HL-60 (cell line): ENCODE measurements at regions not wholly inside any gene's neighbourhood (a gene's known extent, or its start where the extent isn't known, plus 50 kb on each side); places are given as distances from the start of the nearest gene placed in this dataset.

ENCODE experiments used
- DNase-seq, 2 experiments: peaks; one replicate each; pipeline ENCODE4 v3.0.0-alpha.2; 2010 to 2020; ENCODE audit warnings: low read depth in 1 of 2, low spot score in 1 of 2
- H3K27ac ChIP-seq: fragments of 250-450 bp; sonication (Bioruptor Pico); replicated peaks from 2 replicates; pipeline ENCODE4 v1.5.1; 2020; ENCODE audit warnings: mild to moderate bottlenecking, moderate library complexity
- H3K27me3 ChIP-seq: fragments of 250-450 bp; sonication (Bioruptor Pico); 2 replicates; pipeline ENCODE4 v1.5.1; 2021; ENCODE audit warnings: mild to moderate bottlenecking, moderate library complexity; ENCODE audit not compliant: insufficient read depth, poor library complexity, severe bottlenecking
- H3K4me3 ChIP-seq: replicated peaks from 2 replicates; pipeline ENCODE4 v1.5.1; 2011; ENCODE audit warnings: mild to moderate bottlenecking, control low read depth, low read length; ENCODE audit not compliant: insufficient read depth
- GABPA ChIP-seq: IDR thresholded peaks from 2 replicates; pipeline ENCODE4 v1.6.1; 2012; ENCODE audit warnings: low read depth
- POLR2AphosphoS5 ChIP-seq: IDR thresholded peaks from 2 replicates; pipeline ENCODE4 v1.6.1; 2012; ENCODE audit warnings: low read depth
- SPI1 ChIP-seq: IDR thresholded peaks from 2 replicates; pipeline ENCODE4 v1.6.1; 2012; ENCODE audit warnings: low read depth, mild to moderate bottlenecking, borderline replicate concordance
- TF ChIP-seq, protein P1 (sequence below): IDR thresholded peaks from one replicate; pipeline ENCODE4 v1.5.1; 2011; ENCODE audit warnings: low read length, control low read depth, inconsistent platforms; ENCODE audit not compliant: insufficient read depth
- TF ChIP-seq, protein P2 (sequence below): IDR thresholded peaks from 2 replicates; pipeline ENCODE4 v1.6.1; 2012; ENCODE audit warnings: low read depth; ENCODE audit not compliant: insufficient replicate concordance

DNA sequence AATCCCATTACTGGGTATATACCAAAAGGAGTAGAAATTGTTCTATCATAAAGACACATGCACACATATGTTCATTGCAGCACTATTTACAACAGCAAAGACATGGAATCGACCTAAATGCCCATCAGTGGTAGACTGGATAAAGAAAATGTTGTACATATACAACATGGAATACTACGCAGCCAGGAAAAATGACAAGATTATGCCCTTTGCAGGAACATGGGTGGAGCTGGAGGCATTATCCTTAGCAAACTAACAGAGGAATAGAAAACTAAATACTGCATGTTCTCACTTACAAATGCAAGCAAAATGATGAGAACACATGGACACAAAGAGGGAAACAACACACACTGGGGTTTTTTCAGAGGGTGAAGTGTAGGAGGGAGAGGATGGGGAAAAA is 300.2 kb downstream of the BAMBI start:
- Histone ChIP-seq H3K27ac (no peak overlapping the region), H3K27me3 (no peaks in the 10 kb centered on the region), H3K4me3 (no peak overlapping the region)
- no peak for DNase-seq
- TF ChIP-seq, protein P1, sequence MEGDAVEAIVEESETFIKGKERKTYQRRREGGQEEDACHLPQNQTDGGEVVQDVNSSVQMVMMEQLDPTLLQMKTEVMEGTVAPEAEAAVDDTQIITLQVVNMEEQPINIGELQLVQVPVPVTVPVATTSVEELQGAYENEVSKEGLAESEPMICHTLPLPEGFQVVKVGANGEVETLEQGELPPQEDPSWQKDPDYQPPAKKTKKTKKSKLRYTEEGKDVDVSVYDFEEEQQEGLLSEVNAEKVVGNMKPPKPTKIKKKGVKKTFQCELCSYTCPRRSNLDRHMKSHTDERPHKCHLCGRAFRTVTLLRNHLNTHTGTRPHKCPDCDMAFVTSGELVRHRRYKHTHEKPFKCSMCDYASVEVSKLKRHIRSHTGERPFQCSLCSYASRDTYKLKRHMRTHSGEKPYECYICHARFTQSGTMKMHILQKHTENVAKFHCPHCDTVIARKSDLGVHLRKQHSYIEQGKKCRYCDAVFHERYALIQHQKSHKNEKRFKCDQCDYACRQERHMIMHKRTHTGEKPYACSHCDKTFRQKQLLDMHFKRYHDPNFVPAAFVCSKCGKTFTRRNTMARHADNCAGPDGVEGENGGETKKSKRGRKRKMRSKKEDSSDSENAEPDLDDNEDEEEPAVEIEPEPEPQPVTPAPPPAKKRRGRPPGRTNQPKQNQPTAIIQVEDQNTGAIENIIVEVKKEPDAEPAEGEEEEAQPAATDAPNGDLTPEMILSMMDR, result no peak
- TF ChIP-seq, protein P2, sequence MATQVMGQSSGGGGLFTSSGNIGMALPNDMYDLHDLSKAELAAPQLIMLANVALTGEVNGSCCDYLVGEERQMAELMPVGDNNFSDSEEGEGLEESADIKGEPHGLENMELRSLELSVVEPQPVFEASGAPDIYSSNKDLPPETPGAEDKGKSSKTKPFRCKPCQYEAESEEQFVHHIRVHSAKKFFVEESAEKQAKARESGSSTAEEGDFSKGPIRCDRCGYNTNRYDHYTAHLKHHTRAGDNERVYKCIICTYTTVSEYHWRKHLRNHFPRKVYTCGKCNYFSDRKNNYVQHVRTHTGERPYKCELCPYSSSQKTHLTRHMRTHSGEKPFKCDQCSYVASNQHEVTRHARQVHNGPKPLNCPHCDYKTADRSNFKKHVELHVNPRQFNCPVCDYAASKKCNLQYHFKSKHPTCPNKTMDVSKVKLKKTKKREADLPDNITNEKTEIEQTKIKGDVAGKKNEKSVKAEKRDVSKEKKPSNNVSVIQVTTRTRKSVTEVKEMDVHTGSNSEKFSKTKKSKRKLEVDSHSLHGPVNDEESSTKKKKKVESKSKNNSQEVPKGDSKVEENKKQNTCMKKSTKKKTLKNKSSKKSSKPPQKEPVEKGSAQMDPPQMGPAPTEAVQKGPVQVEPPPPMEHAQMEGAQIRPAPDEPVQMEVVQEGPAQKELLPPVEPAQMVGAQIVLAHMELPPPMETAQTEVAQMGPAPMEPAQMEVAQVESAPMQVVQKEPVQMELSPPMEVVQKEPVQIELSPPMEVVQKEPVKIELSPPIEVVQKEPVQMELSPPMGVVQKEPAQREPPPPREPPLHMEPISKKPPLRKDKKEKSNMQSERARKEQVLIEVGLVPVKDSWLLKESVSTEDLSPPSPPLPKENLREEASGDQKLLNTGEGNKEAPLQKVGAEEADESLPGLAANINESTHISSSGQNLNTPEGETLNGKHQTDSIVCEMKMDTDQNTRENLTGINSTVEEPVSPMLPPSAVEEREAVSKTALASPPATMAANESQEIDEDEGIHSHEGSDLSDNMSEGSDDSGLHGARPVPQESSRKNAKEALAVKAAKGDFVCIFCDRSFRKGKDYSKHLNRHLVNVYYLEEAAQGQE, result no peak
- TF ChIP-seq SPI1, result no peak
- TF ChIP-seq GABPA, result no peak
- TF ChIP-seq POLR2AphosphoS5, result no peak

DNA sequence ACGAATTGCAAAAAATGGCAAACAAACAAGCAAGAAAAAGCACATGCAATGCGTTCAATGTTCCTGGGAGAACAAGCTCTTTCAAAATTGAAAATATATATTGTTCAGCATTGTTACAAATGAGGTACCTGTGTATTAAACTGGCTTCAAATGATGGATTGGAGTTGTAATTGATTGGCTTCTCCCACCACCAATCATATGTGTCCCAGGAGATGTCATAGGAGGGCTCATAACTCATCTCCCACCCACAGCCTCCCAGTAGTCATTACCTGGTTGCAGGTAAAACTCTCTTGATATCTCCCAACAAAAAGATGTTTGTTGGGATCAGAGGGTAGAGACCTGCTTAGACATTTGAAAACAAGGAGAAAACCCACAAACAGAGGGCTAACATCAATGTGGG is 302.9 kb downstream of the BAMBI start:
- Histone ChIP-seq H3K4me3 (no peak overlapping the region), H3K27ac (no peak overlapping the region), H3K27me3 (no peaks in the 10 kb centered on the region)
- no peak for DNase-seq
- TF ChIP-seq, protein P2, result no peak
- TF ChIP-seq, protein P1, result no peak
- TF ChIP-seq SPI1, result no peak
- TF ChIP-seq POLR2AphosphoS5, result no peak
- TF ChIP-seq GABPA, result no peak

DNA sequence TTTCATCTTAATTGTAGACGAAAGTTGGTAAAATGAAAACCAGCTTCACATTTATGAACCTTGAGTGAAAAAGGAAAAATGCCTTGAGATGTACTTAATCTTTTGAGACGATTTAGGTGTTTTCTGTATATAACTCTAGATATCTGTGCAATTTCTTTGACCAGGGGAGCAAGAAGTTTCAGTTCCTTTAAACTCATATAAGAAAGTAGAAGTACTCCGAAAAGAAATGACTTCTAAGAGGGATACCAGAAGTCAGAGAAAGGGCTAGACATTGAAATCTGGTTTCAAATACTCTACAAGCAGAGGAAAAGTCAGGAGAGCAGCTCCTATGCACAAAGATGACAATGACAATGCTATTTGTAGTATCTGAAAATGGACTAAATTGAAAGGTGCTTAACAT is 303.7 kb downstream of the BAMBI start:
- Histone ChIP-seq H3K27me3 (no peaks in the 10 kb centered on the region), H3K4me3 (no peak overlapping the region), H3K27ac (no peak overlapping the region)
- TF ChIP-seq, protein P1, result no peak
- no peak for TF ChIP-seq GABPA
- TF ChIP-seq SPI1, result no peak
- no peak for TF ChIP-seq POLR2AphosphoS5
- TF ChIP-seq, protein P2, result no peak
- no peak for DNase-seq
